HepG2 (cell line): ENCODE measurements at regions not wholly inside any gene's neighbourhood (a gene's known extent, or its start where the extent isn't known, plus 50 kb on each side); places are given as distances from the start of the nearest gene placed in this dataset.

Source experiments
- ATF3 ChIP-seq: sonication (generic); formaldehyde crosslinking; IDR thresholded peaks from 2 replicates; pipeline ENCODE4 v1.4.0; 2020; ENCODE audit warnings: missing genetic modification reagents
- FOXA3 ChIP-seq: IDR thresholded peaks from 2 replicates; pipeline ENCODE4 v1.6.1; 2016; ENCODE audit warnings: missing genetic modification reagents, missing compliant biosample characterization
- GATAD2A ChIP-seq: IDR thresholded peaks from 2 replicates; pipeline ENCODE4 v1.6.1; 2016
- GFI1 ChIP-seq: sonication (generic); formaldehyde crosslinking; IDR thresholded peaks from 2 replicates; pipeline ENCODE4 v1.5.0; 2020; ENCODE audit warnings: missing genetic modification reagents, mild to moderate bottlenecking, borderline replicate concordance
- GLI4 ChIP-seq: sonication (generic); formaldehyde crosslinking; IDR thresholded peaks from 2 replicates; pipeline ENCODE4 v1.5.1; 2020; ENCODE audit warnings: missing genetic modification reagents, mild to moderate bottlenecking, moderate library complexity, borderline replicate concordance
- HNF1B ChIP-seq: sonication (generic); formaldehyde crosslinking; IDR thresholded peaks from 2 replicates; pipeline ENCODE4 v1.5.1; 2020; ENCODE audit warnings: mild to moderate bottlenecking, moderate library complexity, missing genetic modification reagents
- KLF16 ChIP-seq, 2 experiments: sonication (generic) in 1 of 2; formaldehyde crosslinking in 1 of 2; IDR thresholded peaks; 2 replicates each; pipeline versions ENCODE4 v1.6.1 to v1.8.0; 2016 to 2023; ENCODE audit warnings: missing genetic modification reagents in 2 of 2, missing compliant biosample characterization in 1 of 2
- MBD4 ChIP-seq: IDR thresholded peaks from 2 replicates; pipeline ENCODE4 v1.6.1; 2012; ENCODE audit warnings: low read length, inconsistent platforms, borderline replicate concordance
- MED13 ChIP-seq: sonication (generic); formaldehyde crosslinking; IDR thresholded peaks from 2 replicates; pipeline ENCODE4 v1.5.0; 2020; ENCODE audit warnings: missing genetic modification reagents
- MED8 ChIP-seq: sonication (generic); formaldehyde crosslinking; IDR thresholded peaks from 2 replicates; pipeline ENCODE4 v1.8.1; 2023; ENCODE audit warnings: mild to moderate bottlenecking, missing genetic modification reagents; ENCODE audit not compliant: insufficient replicate concordance
- MEF2D ChIP-seq: sonication (generic); formaldehyde crosslinking; IDR thresholded peaks from 2 replicates; pipeline ENCODE4 v1.5.1; 2020; ENCODE audit warnings: mild to moderate bottlenecking, missing genetic modification reagents
- NFIC ChIP-seq: IDR thresholded peaks from 2 replicates; pipeline ENCODE4 v1.6.1; 2012; ENCODE audit warnings: mild to moderate bottlenecking, low read length, inconsistent platforms
- PHF20 ChIP-seq: sonication (generic); formaldehyde crosslinking; IDR thresholded peaks from 2 replicates; pipeline ENCODE4 v1.5.0; 2020; ENCODE audit warnings: mild to moderate bottlenecking, missing genetic modification reagents
- TCF7 ChIP-seq: sonication (generic); IDR thresholded peaks from 2 replicates; pipeline ENCODE4 v1.6.1; 2016; ENCODE audit warnings: antibody characterized with exemption, low read depth
- TRIM22 ChIP-seq: fragments of 450-650 bp; IDR thresholded peaks from 2 replicates; pipeline ENCODE4 v1.6.1; 2017
- ZNF12 ChIP-seq: sonication (generic); formaldehyde crosslinking; IDR thresholded peaks from 2 replicates; pipeline ENCODE4 v1.5.0; 2020; ENCODE audit warnings: missing genetic modification reagents
- ZNF614 ChIP-seq: IDR thresholded peaks from 2 replicates; pipeline ENCODE4 v1.6.1; 2018; ENCODE audit warnings: missing biosample characterization, missing genetic modification reagents, inconsistent platforms, borderline replicate concordance
- ZZZ3 ChIP-seq: sonication (generic); formaldehyde crosslinking; IDR thresholded peaks from 2 replicates; pipeline ENCODE4 v1.4.0; 2020; ENCODE audit warnings: missing genetic modification reagents, mild to moderate bottlenecking, borderline replicate concordance
- TF ChIP-seq, protein P1 (sequence below): sonication (generic); formaldehyde crosslinking; IDR thresholded peaks from 2 replicates; pipeline ENCODE4 v1.4.0; 2020; ENCODE audit warnings: missing genetic modification reagents
- TF ChIP-seq, protein P2 (sequence below): sonication (generic); formaldehyde crosslinking; IDR thresholded peaks from 2 replicates; pipeline ENCODE4 v1.5.0; 2020; ENCODE audit warnings: mild to moderate bottlenecking, missing genetic modification reagents, borderline replicate concordance
- TF ChIP-seq, protein P3 (sequence below): sonication (generic); formaldehyde crosslinking; IDR thresholded peaks from 2 replicates; pipeline ENCODE4 v1.9.0; 2021; ENCODE audit warnings: missing genetic modification reagents, mild to moderate bottlenecking, borderline replicate concordance

DNA sequence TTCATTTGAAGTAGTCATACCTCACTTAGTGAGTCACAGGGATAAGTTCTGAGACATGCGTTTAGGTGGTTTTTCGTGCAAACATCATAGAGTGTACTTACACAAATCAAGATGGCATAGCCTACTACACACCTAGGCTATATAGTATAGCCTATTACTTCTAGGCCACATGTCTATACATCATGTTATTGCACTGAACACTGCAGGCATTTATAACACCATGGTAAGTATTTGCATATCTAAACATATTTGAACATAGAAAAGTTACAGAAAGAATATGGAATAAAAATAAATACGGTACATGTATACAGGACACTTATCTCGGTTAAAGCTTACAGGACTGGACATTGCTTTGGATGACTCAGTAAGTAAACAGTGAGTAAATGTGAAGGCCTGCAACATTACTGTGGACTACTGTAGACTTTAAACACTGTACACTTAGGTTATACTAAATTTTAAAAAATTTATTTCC lies 670.6 kb downstream of the SLC16A7 start (continued):
- TF ChIP-seq, protein P1, sequence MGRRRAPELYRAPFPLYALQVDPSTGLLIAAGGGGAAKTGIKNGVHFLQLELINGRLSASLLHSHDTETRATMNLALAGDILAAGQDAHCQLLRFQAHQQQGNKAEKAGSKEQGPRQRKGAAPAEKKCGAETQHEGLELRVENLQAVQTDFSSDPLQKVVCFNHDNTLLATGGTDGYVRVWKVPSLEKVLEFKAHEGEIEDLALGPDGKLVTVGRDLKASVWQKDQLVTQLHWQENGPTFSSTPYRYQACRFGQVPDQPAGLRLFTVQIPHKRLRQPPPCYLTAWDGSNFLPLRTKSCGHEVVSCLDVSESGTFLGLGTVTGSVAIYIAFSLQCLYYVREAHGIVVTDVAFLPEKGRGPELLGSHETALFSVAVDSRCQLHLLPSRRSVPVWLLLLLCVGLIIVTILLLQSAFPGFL (CRISPR knock-in tag), result no peak
- no peak for TF ChIP-seq TCF7
- TF ChIP-seq NFIC, result 0 out of 2 replicates have a peak, but pooled peaks have one; percentile 61
- TF ChIP-seq GLI4, result no peak
- TF ChIP-seq, protein P2, sequence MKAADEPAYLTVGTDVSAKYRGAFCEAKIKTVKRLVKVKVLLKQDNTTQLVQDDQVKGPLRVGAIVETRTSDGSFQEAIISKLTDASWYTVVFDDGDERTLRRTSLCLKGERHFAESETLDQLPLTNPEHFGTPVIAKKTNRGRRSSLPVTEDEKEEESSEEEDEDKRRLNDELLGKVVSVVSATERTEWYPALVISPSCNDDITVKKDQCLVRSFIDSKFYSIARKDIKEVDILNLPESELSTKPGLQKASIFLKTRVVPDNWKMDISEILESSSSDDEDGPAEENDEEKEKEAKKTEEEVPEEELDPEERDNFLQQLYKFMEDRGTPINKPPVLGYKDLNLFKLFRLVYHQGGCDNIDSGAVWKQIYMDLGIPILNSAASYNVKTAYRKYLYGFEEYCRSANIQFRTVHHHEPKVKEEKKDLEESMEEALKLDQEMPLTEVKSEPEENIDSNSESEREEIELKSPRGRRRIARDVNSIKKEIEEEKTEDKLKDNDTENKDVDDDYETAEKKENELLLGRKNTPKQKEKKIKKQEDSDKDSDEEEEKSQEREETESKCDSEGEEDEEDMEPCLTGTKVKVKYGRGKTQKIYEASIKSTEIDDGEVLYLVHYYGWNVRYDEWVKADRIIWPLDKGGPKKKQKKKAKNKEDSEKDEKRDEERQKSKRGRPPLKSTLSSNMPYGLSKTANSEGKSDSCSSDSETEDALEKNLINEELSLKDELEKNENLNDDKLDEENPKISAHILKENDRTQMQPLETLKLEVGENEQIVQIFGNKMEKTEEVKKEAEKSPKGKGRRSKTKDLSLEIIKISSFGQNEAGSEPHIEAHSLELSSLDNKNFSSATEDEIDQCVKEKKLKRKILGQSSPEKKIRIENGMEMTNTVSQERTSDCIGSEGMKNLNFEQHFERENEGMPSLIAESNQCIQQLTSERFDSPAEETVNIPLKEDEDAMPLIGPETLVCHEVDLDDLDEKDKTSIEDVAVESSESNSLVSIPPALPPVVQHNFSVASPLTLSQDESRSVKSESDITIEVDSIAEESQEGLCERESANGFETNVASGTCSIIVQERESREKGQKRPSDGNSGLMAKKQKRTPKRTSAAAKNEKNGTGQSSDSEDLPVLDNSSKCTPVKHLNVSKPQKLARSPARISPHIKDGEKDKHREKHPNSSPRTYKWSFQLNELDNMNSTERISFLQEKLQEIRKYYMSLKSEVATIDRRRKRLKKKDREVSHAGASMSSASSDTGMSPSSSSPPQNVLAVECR, result no peak
- no peak for TF ChIP-seq MED8
- peak; percentile 67 for TF ChIP-seq GATAD2A (CRISPR knock-in tag)
- peak; percentile 95 for TF ChIP-seq FOXA3 (CRISPR knock-in tag)
- TF ChIP-seq MED13 (CRISPR knock-in tag), result no peak
- no peak for TF ChIP-seq HNF1B
- TF ChIP-seq PHF20 (CRISPR knock-in tag), result no peak
- no peak for TF ChIP-seq ZNF614
- TF ChIP-seq TRIM22, result no peak
- TF ChIP-seq GFI1 (CRISPR knock-in tag), result no peak
- TF ChIP-seq KLF16 (CRISPR knock-in tag; IDR thresholded peaks at IDR 0.05), result no peak
- no peak for TF ChIP-seq MBD4
- no peak for TF ChIP-seq ZZZ3 (CRISPR knock-in tag)
- TF ChIP-seq, protein P3, sequence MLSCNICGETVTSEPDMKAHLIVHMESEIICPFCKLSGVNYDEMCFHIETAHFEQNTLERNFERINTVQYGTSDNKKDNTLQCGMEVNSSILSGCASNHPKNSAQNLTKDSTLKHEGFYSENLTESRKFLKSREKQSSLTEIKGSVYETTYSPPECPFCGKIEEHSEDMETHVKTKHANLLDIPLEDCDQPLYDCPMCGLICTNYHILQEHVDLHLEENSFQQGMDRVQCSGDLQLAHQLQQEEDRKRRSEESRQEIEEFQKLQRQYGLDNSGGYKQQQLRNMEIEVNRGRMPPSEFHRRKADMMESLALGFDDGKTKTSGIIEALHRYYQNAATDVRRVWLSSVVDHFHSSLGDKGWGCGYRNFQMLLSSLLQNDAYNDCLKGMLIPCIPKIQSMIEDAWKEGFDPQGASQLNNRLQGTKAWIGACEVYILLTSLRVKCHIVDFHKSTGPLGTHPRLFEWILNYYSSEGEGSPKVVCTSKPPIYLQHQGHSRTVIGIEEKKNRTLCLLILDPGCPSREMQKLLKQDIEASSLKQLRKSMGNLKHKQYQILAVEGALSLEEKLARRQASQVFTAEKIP (CRISPR knock-in tag), result no peak
- peak; percentile 91 for TF ChIP-seq ATF3 (CRISPR knock-in tag)
- TF ChIP-seq MEF2D (CRISPR knock-in tag), result no peak
- peak; percentile 73 for TF ChIP-seq ZNF12 (CRISPR knock-in tag)
